ENCODE measurements at regions not wholly inside any gene's neighbourhood (a gene's known extent, or its start where the extent isn't known, plus 50 kb on each side); places are given as distances from the start of the nearest gene placed in this dataset.
"Not testable (repeated sequence)": the region's sequence is repeated elsewhere in the genome, so short reads cannot be mapped to it uniquely, and the experiment has no call there.

- Mint-ChIP-seq H3K4me3 (no peak overlapping the region), H3K27ac (no peak overlapping the region), H3K4me1 (ENCODE audit: low read depth in 2 of 2) (no peaks in the 10 kb centered on the region), H3K36me3 (no peaks in the 10 kb centered on the region), H3K9me3 (peaks cover 8% of the 10 kb centered on the region), H3K27me3 (no peaks in the 10 kb centered on the region)
- no peak for DNase-seq (ENCODE audit: low spot score)
- no peak for ATAC-seq
These were observed 458.6 kb downstream of the EPM2A start for GRCh38 chr6:145276756-145277155.

DNA sequence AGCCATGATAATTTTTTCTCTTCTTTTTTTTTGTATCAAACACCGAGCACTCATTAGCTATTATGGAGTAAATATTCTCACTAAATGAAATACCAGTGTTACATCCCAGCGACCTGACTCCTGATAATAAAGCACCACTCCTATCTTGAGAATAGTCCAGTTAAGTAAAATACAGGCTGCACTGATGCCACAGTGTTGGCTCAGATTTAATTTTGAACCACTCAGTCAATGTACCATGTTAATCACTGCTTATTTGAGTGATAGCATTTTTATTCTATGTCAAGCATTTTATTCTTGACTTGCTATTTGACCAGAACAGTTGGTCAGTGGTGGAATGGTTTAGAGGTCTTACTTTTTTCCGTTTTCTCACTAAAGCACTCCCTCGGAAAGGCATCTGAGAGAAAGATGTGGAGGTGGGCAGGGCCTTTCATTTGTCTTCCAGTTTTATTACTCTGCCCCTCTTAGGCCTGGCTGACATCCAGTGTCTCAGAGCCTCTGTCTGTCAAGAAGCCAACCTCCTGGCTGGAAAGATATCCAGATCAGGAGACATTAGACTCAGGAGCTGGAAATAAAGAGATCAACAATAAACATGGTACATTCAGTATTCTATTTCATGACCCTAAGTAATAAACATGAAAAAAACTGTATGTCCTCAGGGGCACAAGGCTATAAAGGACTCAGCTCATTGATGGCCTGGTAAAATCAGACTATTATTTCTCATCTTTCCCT, 457.8 kb downstream of the EPM2A start:
- H3K4me1 Mint-ChIP-seq (ENCODE audit: low read depth in 2 of 2) = no peaks in the 10 kb centered on the region
- no peak overlapping the region for H3K27ac Mint-ChIP-seq
- no peak overlapping the region for H3K4me3 Mint-ChIP-seq
- no peaks in the 10 kb centered on the region for H3K36me3 Mint-ChIP-seq
- no peaks in the 10 kb centered on the region for H3K27me3 Mint-ChIP-seq
- peaks cover 8% of the 10 kb centered on the region for H3K9me3 Mint-ChIP-seq
- ATAC-seq (no peak), DNase-seq (ENCODE audit: low spot score) (no peak)

DNA sequence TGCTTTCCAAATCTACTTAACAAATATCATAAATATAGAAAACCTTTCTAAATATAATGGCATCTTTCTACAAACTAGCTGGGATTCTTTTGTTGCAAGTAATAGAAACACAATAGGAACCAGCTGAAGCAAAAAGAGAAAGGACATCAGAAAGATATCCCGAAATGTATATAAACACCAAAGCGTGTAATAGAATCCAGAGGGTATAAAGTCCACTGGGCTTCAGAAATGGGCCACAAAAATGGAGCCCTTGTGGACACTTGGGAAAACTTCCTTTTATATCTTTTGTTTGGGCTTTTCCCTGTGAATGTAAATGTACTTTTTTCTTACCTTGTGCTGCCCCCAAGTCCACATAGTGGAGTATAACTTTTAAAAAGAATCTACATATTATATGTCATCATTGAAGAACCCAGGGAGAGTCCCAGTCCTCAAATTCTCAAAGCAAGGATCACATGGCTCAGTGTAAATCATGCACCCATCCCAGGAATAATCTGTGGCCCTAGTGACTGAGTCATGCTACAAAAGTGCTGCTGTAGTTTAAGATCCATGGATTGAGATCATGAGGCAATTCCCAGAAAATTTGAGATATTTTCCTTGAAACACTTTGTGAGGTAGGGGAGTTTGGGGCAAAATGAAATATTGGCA, 457.0 kb downstream of the EPM2A start:
- Mint-ChIP-seq H3K9me3 (peaks cover 8% of the 10 kb centered on the region), H3K36me3 (no peaks in the 10 kb centered on the region), H3K27me3 (no peaks in the 10 kb centered on the region), H3K4me3 (no peak overlapping the region), H3K4me1 (ENCODE audit: low read depth in 2 of 2) (no peaks in the 10 kb centered on the region), H3K27ac (no peak overlapping the region)
- ATAC-seq (no peak), DNase-seq (ENCODE audit: low spot score) (no peak)

- Mint-ChIP-seq H3K4me3 (no peak overlapping the region), H3K36me3 (no peaks in the 10 kb centered on the region), H3K27me3 (no peaks in the 10 kb centered on the region), H3K9me3 (peaks cover 4% of the 10 kb centered on the region), H3K27ac (no peak overlapping the region), H3K4me1 (ENCODE audit: low read depth in 2 of 2) (no peaks in the 10 kb centered on the region)
- no peak for ATAC-seq
- DNase-seq (ENCODE audit: low spot score) = no peak
These were observed 455.8 kb downstream of the EPM2A start for GRCh38 chr6:145279551-145279950.

- Mint-ChIP-seq H3K4me1 (ENCODE audit: low read depth in 2 of 2) (no peaks in the 10 kb centered on the region), H3K9me3 (peaks cover 4% of the 10 kb centered on the region), H3K36me3 (no peaks in the 10 kb centered on the region), H3K27ac (no peak overlapping the region), H3K4me3 (no peak overlapping the region), H3K27me3 (no peaks in the 10 kb centered on the region)
- ATAC-seq = no peak
- DNase-seq (ENCODE audit: low spot score) = no peak
These were observed 455.3 kb downstream of the EPM2A start for GRCh38 chr6:145279993-145280392.

DNA sequence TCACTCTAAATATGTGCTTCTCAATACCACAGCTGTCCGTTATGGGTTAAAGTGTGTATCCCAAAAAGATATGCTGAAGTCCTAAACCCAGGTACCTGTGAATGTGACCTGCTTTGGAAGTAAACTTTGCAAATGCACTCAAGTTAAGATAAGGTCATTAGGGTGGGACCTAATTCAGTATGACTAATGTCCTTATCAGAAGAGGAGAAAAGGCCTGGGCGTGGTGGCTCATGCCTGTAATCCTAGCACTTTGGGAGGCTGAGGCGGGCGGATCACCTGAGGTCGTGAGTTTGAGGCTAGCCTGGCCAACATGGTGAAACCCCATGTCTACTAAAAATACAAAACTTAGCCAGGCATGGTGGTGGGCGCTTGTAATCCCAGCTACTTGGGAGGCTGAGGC, 452.1 kb downstream of the EPM2A start:
- H3K9me3 Mint-ChIP-seq; DNase-seq (ENCODE audit: low spot score); ATAC-seq; H3K4me1 Mint-ChIP-seq (ENCODE audit: low read depth in 2 of 2); H3K4me3 Mint-ChIP-seq; H3K27me3 Mint-ChIP-seq; H3K36me3 Mint-ChIP-seq; H3K27ac Mint-ChIP-seq: not testable (repeated sequence)

- no peak overlapping the region for H3K4me3 Mint-ChIP-seq
- no peaks in the 10 kb centered on the region for H3K27me3 Mint-ChIP-seq
- H3K4me1 Mint-ChIP-seq (ENCODE audit: low read depth in 2 of 2) = no peaks in the 10 kb centered on the region
These were observed 451.5 kb downstream of the EPM2A start for GRCh38 chr6:145283856-145284255.

GRCh38 chr6:145286916-145287315, 448.4 kb downstream of the EPM2A start:
- Mint-ChIP-seq H3K4me1 (ENCODE audit: low read depth in 2 of 2) (no peaks in the 10 kb centered on the region), H3K9me3 (peaks cover 4% of the 10 kb centered on the region), H3K4me3 (no peak overlapping the region), H3K36me3 (no peaks in the 10 kb centered on the region), H3K27ac (no peak overlapping the region), H3K27me3 (no peaks in the 10 kb centered on the region)
- ATAC-seq (no peak), DNase-seq (ENCODE audit: low spot score) (no peak)

More at GRCh38 chr6:145283856-145284255, 451.5 kb downstream of the EPM2A start:
- Mint-ChIP-seq H3K36me3 (no peaks in the 10 kb centered on the region), H3K9me3 (peaks cover 8% of the 10 kb centered on the region), H3K27ac (no peak overlapping the region)
- no peak for ATAC-seq
- DNase-seq (ENCODE audit: low spot score) = no peak

DNA sequence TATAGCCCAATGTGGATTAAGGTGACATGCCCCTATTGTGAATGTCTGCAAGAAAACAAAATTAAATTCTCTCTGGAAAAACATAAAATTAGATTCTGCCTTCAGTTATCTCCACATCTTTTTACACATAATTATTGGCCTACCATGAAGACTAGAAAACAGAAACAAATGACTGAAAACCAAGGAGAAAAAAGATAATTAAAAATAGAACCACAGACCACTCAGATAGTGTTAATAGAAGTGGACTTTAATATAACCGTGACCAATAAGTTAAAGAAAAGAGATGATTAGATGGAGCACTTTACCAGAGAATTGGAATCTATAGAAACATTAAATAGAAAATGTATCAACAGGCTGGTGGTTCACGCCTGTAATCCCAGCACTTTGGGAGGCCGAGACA, 445.7 kb downstream of the EPM2A start:
- H3K4me3 Mint-ChIP-seq = no peak overlapping the region
- no peak for DNase-seq (ENCODE audit: low spot score)
- no peaks in the 10 kb centered on the region for H3K4me1 Mint-ChIP-seq (ENCODE audit: low read depth in 2 of 2)
- no peaks in the 10 kb centered on the region for H3K27me3 Mint-ChIP-seq
- no peaks in the 10 kb centered on the region for H3K36me3 Mint-ChIP-seq
- H3K9me3 Mint-ChIP-seq = peaks cover 4% of the 10 kb centered on the region
- no peak overlapping the region for H3K27ac Mint-ChIP-seq
- ATAC-seq = no peak

- Mint-ChIP-seq H3K9me3 (peaks cover 4% of the 10 kb centered on the region), H3K4me1 (ENCODE audit: low read depth in 2 of 2) (no peaks in the 10 kb centered on the region), H3K27me3 (no peaks in the 10 kb centered on the region), H3K27ac (no peak overlapping the region), H3K36me3 (no peaks in the 10 kb centered on the region), H3K4me3 (no peak overlapping the region)
- ATAC-seq (no peak), DNase-seq (ENCODE audit: low spot score) (no peak)
These were observed 445.2 kb downstream of the EPM2A start for GRCh38 chr6:145290122-145290521.

DNA sequence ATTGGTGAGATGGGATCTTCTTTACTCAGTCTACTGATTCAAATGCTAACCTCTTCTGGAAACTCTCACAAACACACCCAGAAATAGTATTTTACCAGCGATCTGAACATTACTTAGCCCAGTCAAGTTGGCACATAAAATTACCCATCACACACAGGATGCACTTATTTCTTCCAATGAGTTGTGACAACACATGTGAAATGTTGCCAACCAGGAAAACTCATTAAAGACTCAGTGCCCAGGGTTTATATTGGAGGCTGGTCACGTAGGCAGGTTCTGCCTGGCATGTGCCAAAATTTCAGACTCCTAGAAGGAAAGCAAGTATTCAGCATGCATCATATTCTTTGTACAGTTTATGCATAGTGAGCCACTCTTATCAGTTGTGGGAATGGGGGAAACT, 443.3 kb downstream of the EPM2A start:
- no peak for DNase-seq (ENCODE audit: low spot score)
- ATAC-seq = no peak
- H3K27me3 Mint-ChIP-seq = no peaks in the 10 kb centered on the region
- no peak overlapping the region for H3K4me3 Mint-ChIP-seq
- no peaks in the 10 kb centered on the region for H3K4me1 Mint-ChIP-seq (ENCODE audit: low read depth in 2 of 2)
- H3K27ac Mint-ChIP-seq = no peak overlapping the region
- no peaks in the 10 kb centered on the region for H3K36me3 Mint-ChIP-seq
- no peaks in the 10 kb centered on the region for H3K9me3 Mint-ChIP-seq

GRCh38 chr6:145294942-145295341, 440.4 kb downstream of the EPM2A start:
- no peaks in the 10 kb centered on the region for H3K27me3 Mint-ChIP-seq
- H3K27ac Mint-ChIP-seq = no peak overlapping the region
- no peaks in the 10 kb centered on the region for H3K36me3 Mint-ChIP-seq
- H3K4me1 Mint-ChIP-seq (ENCODE audit: low read depth in 2 of 2) = no peaks in the 10 kb centered on the region
- H3K9me3 Mint-ChIP-seq = no peaks in the 10 kb centered on the region
- DNase-seq (ENCODE audit: low spot score) (no peak), ATAC-seq (no peak)
- no peak overlapping the region for H3K4me3 Mint-ChIP-seq

- ATAC-seq = no peak
- Mint-ChIP-seq H3K4me3 (no peak overlapping the region), H3K4me1 (ENCODE audit: low read depth in 2 of 2) (no peaks in the 10 kb centered on the region), H3K27ac (no peak overlapping the region), H3K36me3 (no peaks in the 10 kb centered on the region), H3K9me3 (peaks cover 5% of the 10 kb centered on the region), H3K27me3 (no peaks in the 10 kb centered on the region)
- DNase-seq (ENCODE audit: low spot score) = no peak
These were observed 439.6 kb downstream of the EPM2A start for GRCh38 chr6:145295746-145296145.

DNA sequence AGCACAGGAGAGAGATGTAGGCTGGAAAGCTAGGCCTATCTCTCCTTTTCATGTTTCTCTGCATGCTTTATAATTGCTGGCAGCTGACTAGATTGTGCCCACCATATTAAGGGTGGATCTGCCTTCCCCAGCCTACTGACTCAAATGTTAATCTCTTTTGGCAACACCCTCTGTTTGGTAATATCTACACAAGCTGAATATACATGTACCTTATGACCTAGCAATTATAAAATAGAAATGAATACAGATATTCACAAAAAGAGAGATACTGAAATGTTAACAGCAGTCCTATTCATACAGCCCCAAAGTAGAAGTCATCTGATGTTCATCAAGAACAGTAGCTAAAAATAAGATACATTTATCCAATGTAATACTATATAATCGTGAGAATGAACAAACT, 429.6 kb downstream of the EPM2A start:
- Mint-ChIP-seq H3K36me3 (no peaks in the 10 kb centered on the region), H3K9me3 (peaks cover 13% of the 10 kb centered on the region), H3K27me3 (no peaks in the 10 kb centered on the region), H3K4me1 (ENCODE audit: low read depth in 2 of 2) (no peaks in the 10 kb centered on the region), H3K4me3 (no peak overlapping the region), H3K27ac (no peak overlapping the region)
- DNase-seq (ENCODE audit: low spot score) (no peak), ATAC-seq (no peak)

DNA sequence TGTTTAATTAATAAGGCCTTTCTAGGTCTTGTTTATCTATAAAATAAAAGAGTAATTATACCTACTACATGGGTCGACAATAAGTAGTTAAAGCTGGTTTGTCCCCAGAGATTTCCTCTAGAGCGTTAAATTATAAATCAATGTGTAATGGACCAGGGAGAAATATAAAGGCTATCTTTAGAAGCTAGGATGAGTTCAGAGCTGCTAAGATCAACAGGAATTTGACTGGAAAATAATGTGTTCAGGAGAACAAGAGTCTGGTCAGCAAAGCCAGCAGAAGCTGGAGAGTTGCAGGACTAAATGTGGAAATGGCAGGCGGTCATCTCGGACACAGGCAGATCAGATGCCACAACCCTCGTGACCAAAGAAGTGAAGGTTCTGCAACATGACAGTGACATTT, 428.8 kb downstream of the EPM2A start:
- Mint-ChIP-seq H3K27me3 (no peaks in the 10 kb centered on the region), H3K4me1 (ENCODE audit: low read depth in 2 of 2) (no peaks in the 10 kb centered on the region), H3K36me3 (no peaks in the 10 kb centered on the region), H3K27ac (no peak overlapping the region), H3K9me3 (peaks cover 8% of the 10 kb centered on the region), H3K4me3 (no peak overlapping the region)
- ATAC-seq (no peak), DNase-seq (ENCODE audit: low spot score) (no peak)

Measured in natural killer cell treated with Interleukin-12 subunit alpha and Interleukin-12 subunit beta and Interleukin-15 and Interleukin-18, amount 100 ng/mL, for 72 hours (primary cell).